Right lobe of liver (tissue), 6 donors: ENCODE measurements at regions not wholly inside any gene's neighbourhood (a gene's known extent, or its start where the extent isn't known, plus 50 kb on each side); places are given as distances from the start of the nearest gene placed in this dataset.

Source experiments
- ATAC-seq, 4 donors: fragments of 200-7000 bp; cut with Tn5 transposase; one replicate each; pipeline ENCODE4 v1.9.1; 2020; ENCODE audit warnings: mild to moderate bottlenecking in 4 of 4, moderate library complexity in 4 of 4
- DNase-seq, 3 donors: peaks; one replicate each; pipeline ENCODE4 v3.0.0-alpha.2; 2020
- H3K27ac ChIP-seq, 3 donors: fragments of 200-600 bp; one replicate each; pipeline ENCODE4 v1.8.0; 2022
- H3K27me3 ChIP-seq, 2 donors: fragments of 200-600 bp; one replicate each; pipeline ENCODE4 v1.8.0; 2022
- H3K36me3 ChIP-seq, 4 donors: fragments of 200-600 bp; sonication (generic) in 1 of 4; one replicate each; pipeline versions ENCODE4 v1.5.1 to v1.8.0; 2017 to 2022; ENCODE audit warnings: control low read depth in 1 of 4
- H3K4me1 ChIP-seq, 4 donors: fragments of 200-600 bp; sonication (generic) in 1 of 4; one replicate each; pipeline versions ENCODE4 v1.5.1 to v1.8.0; 2017 to 2022; ENCODE audit warnings: control low read depth in 1 of 4
- H3K4me3 ChIP-seq, 3 donors: fragments of 200-600 bp; one replicate each; pipeline ENCODE4 v1.8.0; 2022
- H3K9me3 ChIP-seq, 4 donors: fragments of 200-600 bp; sonication (generic) in 1 of 4; one replicate each; pipeline versions ENCODE4 v1.5.1 to v1.8.0; 2017 to 2022; ENCODE audit warnings: control low read depth in 1 of 4
- CTCF ChIP-seq, 4 donors: fragments of 200-600 bp in 3 of 4; fragments of 450-650 bp in 1 of 4; IDR thresholded peaks; one replicate each; pipeline versions ENCODE4 v1.5.1 to v1.8.0; 2016 to 2022; ENCODE audit warnings: antibody characterized with exemption in 4 of 4, mild to moderate bottlenecking in 2 of 4
- POLR2A ChIP-seq: fragments of 450-650 bp; IDR thresholded peaks from one replicate; pipeline ENCODE4 v1.6.1; 2017; ENCODE audit warnings: antibody characterized with exemption, mild to moderate bottlenecking
- WGBS: methylation state at CpG from one replicate; pipeline ENCODE4 v1.1.6; 2018; ENCODE audit warnings: low coverage, low lambda C conversion rate; ENCODE audit not compliant: insufficient coverage; ENCODE audit errors: missing lambda C conversion rate; 5-methylcytosine and 5-hydroxymethylcytosine counted together
- intact Hi-C, 2 donors: fragments of 100-400 bp; cut with DNase I; formaldehyde crosslinking; loops; one replicate each; pipeline versions ENCODE4 v1.11.2 to v1.14.1; 2022
- donor health status: DM: no; HTN: yes; CAD: no.
- donor health status: DM: no; HTN: no; CAD: no.
- donor health status: DM: no; HTN: no; CAD: no.
- donor health status: DM: no; HTN: yes; CAD: no.
- donor health status: DM: no; HTN: yes; CAD: no.

- H3K9me3 ChIP-seq, result no peaks in the 10 kb centered on the region
- no peak overlapping the region for H3K27ac ChIP-seq
- H3K36me3 ChIP-seq, result no peaks in the 10 kb centered on the region
- ATAC-seq (no peak), DNase-seq (no peak)
- H3K4me1 ChIP-seq, result no peaks in the 10 kb centered on the region
- H3K27me3 ChIP-seq, result no peaks in the 10 kb centered on the region
- intact Hi-C loops, result no loop called here
- no peak overlapping the region for H3K4me3 ChIP-seq
- no peak for TF ChIP-seq CTCF (IDR thresholded peaks at IDR 0.05)
- TF ChIP-seq POLR2A, result no peak
These were observed 195.4 kb upstream of the PRMT6 start for GRCh38 chr1:106861110-106861509.

- H3K4me1 ChIP-seq, result no peaks in the 10 kb centered on the region
- DNase-seq (no peak), ATAC-seq (no peak)
- H3K36me3 ChIP-seq, result no peaks in the 10 kb centered on the region
- H3K9me3 ChIP-seq, result no peaks in the 10 kb centered on the region
- no peak overlapping the region for H3K4me3 ChIP-seq
- 19% methylated on average over 1 of the region's 1 CpG for WGBS
- TF ChIP-seq POLR2A, result no peak
- intact Hi-C loops, result no loop called here
- H3K27ac ChIP-seq, result no peak overlapping the region
- no peaks in the 10 kb centered on the region for H3K27me3 ChIP-seq
These were observed 187.6 kb upstream of the PRMT6 start for GRCh38 chr1:106868828-106869227.

- Histone ChIP-seq H3K36me3 (no peaks in the 10 kb centered on the region), H3K27me3 (no peaks in the 10 kb centered on the region), H3K4me3 (no peak overlapping the region), H3K27ac (no peak overlapping the region), H3K4me1 (no peaks in the 10 kb centered on the region), H3K9me3 (no peaks in the 10 kb centered on the region)
- ATAC-seq (no peak), DNase-seq (no peak)
- TF ChIP-seq CTCF (IDR thresholded peaks at IDR 0.05) (no peak), POLR2A (no peak)
- WGBS, result 25% methylated on average over 1 of the region's 1 CpG
- intact Hi-C loops, result no loop called here
These were observed 180.9 kb upstream of the PRMT6 start for GRCh38 chr1:106875622-106876021.

GRCh38 chr1:106876384-106876783 lies 180.1 kb upstream of the PRMT6 start:
- TF ChIP-seq CTCF (IDR thresholded peaks at IDR 0.05), result no peak
- TF ChIP-seq POLR2A, result no peak
- WGBS, result 22% methylated on average over 3 of the region's 3 CpGs
- H3K27me3 ChIP-seq, result no peaks in the 10 kb centered on the region
- ATAC-seq (no peak), DNase-seq (no peak)
- H3K36me3 ChIP-seq, result no peaks in the 10 kb centered on the region
- no peaks in the 10 kb centered on the region for H3K9me3 ChIP-seq
- intact Hi-C loops, result no loop called here
- H3K4me1 ChIP-seq, result no peaks in the 10 kb centered on the region
- no peak overlapping the region for H3K4me3 ChIP-seq
- H3K27ac ChIP-seq, result no peak overlapping the region

GRCh38 chr1:106879538-106879937 lies 176.9 kb upstream of the PRMT6 start:
- WGBS, result 40% methylated on average over 2 of the region's 3 CpGs
- no peak overlapping the region for H3K4me3 ChIP-seq
- peak in 2 of 4 donors; percentile 27 to 72 for ATAC-seq

More at GRCh38 chr1:106879538-106879937, 176.9 kb upstream of the PRMT6 start:
- H3K36me3 ChIP-seq, result no peaks in the 10 kb centered on the region
- TF ChIP-seq POLR2A (no peak), CTCF (IDR thresholded peaks at IDR 0.05) (no peak)
- no peaks in the 10 kb centered on the region for H3K4me1 ChIP-seq
- no peaks in the 10 kb centered on the region for H3K27me3 ChIP-seq
- no peak overlapping the region for H3K27ac ChIP-seq
- intact Hi-C loops, result no loop called here
- DNase-seq, result peak in 2 of 3 donors; percentile 42 to 55
- no peaks in the 10 kb centered on the region for H3K9me3 ChIP-seq
